Muscle of arm (tissue), 1 donor: ENCODE measurements at regions not wholly inside any gene's neighbourhood (a gene's known extent, or its start where the extent isn't known, plus 50 kb on each side); places are given as distances from the start of the nearest gene placed in this dataset.

ENCODE experiments used
- DNase-seq: peaks from one replicate; pipeline ENCODE4 v3.0.0-alpha.2; 2013

DNA sequence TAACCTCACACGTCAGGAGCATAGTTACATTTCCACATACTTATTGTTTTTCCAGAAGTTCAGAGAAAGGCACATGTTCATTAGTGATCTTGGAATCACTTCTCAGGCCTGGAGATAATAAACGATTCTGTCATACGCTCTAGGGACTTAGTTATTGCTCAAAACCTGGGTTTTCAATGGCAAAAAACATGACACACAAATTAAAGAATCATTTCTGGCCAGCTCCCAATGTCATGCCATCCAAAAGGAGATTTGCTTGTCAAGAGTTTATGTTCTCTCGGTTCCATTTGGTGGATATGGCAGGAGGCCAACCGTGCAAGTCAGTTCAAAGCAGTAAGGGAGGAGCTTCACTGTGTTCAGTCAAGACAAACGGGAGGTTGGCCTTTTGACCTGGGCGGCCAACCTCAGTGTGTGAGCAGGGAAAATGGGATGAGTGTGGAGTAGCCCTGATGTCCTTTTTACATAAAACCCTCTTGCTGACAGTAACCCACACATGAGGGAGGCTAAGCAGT lies 123.4 kb downstream of the NXNL2 start:
- no peak for DNase-seq

DNA sequence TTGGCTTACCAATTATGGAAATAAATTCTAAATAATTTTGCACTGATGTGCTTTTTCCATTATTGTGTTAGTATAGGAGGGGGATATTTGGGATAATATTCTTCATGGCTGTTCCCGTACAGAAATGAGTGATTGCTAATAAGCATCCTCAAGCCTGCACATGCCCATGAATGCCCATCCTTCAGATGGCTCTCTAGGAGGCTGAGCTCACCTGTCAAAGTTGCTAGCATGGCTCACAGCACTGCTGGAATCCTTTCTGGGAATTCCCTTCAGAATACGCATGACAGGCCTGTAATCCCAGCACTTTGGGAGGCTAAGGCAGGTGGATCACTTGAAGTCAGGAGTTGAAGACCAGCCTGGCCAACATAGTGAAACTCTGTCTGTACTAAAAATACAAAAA lies 124.1 kb downstream of the NXNL2 start:
- DNase-seq: no peak

DNA sequence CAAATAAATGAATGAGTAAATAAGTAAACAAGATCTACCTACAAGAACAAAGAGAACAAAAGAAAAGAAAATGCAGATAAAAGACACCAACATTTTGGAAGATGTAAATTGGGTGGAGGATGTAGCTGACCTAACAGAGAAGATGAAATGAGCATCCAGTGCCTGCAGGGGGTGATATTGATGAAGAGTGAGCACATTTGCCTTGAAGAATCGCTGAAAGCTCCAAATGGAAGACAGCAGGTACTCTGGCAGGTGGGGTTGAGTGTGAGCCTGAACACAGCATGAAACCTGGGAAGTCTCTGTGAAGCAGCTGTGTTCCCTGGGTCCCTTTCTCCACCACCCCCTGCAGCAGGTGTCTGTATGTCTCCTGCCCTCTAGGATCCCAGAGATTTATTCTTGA lies 125.6 kb downstream of the NXNL2 start:
- DNase-seq: no peak

DNA sequence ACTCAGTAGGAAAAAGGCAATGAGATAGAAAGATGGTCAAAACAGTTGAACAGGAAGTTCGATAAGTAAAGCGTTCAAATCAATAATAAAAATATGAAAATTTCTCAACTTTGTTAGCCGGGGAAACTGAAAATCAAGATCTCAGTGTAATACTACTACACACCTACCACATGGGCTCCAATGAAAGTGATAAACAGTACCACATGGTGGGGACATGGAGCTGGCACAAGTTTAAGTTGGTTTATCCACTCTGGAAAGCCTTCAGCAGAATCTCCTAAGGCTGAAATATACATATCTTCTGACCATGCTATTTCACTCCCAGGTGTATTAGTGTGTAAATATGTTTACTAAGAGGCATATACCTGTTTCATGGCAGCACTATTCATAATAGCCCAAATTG lies 126.8 kb downstream of the NXNL2 start:
- no peak for DNase-seq

DNA sequence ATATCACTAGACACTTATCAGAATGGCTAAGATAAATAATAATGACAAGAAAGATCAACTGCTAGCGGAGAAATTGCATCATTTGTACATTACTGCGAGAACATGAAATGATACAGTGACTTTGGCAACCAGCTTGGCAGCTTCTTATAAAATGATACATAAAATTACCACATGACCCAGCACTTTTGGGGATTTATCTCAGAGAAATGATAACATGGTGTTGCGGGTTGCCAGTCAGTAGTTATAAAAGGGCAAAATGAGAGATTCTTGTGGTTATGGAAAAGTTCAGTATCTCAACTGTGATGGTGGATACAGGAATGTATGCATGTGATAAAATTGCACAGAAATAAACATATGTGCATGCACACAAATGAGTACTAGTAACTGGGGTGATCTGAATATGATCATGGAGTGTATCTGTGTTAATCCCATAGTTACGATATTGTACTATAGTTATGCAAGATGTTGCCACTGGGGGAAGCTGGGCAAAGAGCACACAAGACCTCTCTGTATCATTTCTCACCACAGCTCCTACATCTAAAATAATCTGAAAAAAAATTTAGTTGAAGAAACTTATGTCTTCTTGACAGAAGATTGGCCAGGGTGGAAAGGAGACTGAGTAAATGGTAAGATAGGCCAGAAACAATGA lies 128.9 kb downstream of the NXNL2 start:
- no peak for DNase-seq

DNA sequence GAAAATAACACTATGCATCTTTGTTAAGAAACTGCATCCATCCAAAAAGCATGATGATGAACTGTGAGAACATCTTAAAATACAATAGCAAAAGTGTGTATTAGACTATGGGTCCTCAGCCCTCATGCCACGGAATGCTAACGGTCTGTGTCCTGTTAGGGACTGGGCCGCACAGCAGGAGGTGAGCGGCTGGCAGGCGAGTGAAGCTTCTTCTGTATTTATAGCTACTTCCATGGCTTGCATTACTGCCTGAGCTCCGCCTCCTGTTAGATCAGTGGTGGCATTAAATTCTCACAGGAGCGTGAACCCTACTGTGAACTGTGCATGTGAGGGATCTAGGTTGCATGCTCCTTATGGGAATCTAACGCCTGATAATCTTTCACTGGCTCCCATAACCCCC lies 129.8 kb downstream of the NXNL2 start:
- no peak for DNase-seq

DNA sequence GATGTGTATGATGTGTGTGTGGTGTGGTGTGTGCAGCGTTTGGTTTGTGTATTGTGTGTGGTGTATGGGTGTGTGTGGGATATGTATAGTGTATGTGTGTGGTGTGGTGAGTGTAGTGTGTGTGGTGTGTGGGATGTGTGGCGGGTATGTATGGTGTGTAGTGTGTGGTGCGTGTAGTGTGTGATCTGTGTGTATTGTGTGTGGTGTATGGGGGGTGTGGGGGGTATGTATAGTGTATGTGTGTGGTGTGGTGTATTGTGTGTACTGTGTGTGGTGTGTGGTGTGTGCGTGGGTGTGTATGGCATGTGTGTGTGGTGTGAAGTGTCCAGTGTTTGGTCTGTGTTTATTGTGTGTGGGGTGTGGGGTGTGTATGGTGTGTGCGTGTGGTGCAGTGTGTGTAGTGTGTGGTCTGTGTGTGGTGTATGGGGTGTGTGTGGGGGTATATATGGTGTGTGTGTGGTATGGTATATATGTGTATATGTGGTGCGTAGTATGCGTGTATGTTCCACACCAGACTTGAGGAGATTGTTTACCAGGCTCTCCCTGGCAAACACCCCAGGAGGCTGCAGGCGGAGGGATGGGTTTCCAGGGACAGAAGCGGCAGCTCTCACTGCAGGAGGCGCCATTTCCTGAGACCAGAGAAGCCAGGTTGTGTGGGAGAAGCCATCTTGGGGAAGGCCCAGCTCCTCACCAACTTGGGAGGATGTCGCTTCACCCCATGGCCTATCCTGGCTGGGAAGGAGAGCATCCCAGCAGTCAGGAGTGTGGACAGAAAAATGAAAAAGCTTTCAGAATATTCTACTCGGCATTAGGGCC lies 138.1 kb downstream of the NXNL2 start:
- DNase-seq: no peak

DNA sequence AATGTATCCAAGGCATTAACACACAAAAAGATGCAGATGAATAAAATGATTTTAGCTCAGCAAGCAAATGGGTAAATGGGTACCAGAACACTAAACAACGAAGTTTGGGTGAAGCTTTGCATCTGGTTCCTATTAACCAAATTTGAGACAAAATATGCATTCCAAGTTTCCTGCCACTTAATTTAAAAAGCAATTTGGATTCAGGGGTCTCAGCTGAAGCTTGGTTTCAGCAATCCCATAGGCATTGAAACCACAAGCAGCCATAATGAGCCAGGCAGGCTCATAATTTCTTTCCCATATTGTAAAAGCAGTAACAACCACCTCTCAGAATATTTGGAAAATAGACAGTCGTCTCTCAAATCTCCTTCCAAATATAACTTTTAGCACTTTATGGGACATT lies 138.9 kb downstream of the NXNL2 start:
- DNase-seq: no peak

DNA sequence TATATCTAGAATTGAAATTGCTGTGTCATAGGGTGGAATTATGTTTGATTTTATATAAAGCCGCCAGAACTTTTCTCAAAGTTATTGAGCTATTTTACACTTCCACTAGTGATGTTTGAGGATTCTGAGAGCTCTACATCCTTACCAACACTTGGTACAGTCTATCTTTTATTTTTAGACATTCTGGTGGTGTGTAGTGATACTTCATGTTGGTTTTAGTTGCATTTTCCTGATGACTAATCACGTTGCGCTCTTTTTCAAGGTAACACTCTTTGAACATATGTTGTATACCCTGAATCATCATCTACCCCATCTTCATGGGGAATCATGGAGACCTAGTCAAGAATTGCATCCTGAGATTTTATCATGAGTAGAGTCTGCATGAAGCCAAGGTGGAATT lies 141.7 kb downstream of the NXNL2 start:
- DNase-seq: no peak

DNA sequence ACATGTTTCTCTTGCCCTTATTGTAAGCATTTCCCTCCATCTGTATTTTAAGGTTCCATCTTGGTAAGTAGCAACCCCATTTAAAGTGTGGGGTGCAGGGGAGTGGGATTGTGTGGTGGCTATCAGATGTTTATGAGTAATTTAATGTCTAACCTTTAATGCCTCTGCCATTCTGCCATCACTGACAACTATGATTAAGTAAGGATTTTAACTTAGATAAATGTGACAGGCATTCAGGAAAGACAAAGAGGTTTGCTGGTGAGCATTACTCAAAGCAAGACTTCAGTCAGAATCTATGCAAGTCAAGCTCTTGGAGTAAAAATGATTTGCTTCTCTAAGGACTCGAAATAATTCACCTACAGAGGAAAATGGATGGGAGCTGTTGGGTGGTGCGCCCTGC lies 143.0 kb downstream of the NXNL2 start:
- DNase-seq: no peak

DNA sequence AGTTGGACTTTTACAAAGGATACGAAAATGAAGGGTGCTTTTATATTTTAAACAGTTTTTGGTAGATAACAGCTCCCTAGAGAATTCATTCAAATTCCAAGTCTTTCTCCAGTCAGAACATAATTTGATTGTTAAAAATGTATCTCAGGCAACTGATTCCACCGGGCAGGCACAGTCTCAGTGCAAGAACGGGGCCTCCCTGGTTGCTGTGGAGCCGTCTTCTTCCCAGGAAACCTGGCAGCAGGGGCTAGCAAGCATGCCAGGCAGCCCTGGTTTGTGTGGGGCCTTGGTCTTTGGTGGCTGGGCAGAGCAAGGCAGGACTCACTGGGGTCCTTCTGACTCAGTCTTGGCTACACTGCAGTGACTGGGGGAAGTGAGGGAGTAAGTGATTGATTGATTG lies 143.5 kb downstream of the NXNL2 start:
- DNase-seq: no peak

DNA sequence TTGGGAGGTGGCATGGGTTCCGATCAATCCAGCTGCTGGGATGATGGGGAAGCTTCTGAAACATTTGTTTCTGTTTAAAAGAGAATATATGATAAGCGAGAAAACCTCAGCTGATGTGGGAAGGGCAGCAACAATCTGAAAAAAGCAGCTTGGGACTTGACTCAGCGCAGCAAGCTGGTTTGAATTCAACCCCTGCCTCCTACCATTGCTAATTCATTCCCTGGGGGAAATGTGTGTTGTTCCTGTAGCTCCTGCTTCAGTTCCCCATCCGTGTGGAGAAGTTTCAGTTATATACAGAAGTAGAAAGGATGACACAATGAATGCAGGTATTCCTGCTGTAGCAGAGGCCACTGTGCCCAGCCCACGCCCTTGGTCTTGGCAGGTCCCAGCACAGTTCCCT lies 145.1 kb downstream of the NXNL2 start:
- DNase-seq: no peak

DNA sequence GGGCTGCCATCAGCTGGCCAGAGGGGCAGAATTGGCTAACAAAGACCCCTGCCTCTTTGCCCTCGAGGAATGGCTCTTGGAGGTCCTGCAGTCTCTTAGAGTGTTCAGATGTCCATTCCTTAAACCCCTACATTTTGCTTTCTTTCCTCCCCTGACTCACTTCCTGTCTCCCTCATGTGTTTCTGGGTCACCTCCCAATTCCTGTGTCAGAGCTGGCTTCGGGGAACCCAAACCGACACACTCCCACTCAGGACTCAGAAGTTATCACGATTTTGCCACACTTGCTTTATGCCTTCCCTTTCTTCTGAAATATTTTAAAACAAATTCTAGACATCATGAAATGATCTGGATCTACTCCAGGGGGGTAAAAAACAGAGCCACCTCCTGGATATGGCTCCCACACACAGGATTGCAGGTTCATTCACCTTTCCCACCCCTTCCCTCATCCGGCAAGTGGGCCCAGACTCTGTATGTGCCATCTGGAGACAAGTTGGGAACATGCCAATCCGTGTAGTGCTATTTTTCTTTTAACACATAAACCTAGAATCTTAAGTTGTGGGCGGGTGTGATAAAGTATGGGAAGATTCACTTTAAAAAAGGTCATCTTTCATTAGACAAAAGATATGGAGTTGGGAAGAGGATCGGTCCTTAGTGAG lies 145.7 kb downstream of the NXNL2 start:
- no peak for DNase-seq

DNA sequence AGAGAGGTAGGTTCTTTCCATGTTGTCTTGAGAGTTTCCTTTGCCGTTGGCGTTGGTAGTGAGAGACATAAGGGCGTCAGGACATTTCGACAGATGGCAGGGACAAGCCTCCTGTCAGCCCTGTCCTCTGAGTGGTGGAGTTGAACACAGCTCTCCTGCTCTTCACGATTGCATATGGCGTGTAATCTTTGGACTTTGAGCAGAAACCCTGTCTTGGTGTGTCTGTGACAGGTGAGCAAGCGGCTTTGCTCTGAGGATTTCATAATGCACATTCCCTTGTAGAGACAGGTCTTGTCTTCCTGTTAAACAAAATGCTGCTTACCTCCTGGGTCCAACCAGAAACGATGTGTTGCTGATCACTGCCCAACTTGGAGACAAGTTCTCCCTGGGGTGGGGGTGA lies 146.5 kb downstream of the NXNL2 start:
- DNase-seq: no peak

DNA sequence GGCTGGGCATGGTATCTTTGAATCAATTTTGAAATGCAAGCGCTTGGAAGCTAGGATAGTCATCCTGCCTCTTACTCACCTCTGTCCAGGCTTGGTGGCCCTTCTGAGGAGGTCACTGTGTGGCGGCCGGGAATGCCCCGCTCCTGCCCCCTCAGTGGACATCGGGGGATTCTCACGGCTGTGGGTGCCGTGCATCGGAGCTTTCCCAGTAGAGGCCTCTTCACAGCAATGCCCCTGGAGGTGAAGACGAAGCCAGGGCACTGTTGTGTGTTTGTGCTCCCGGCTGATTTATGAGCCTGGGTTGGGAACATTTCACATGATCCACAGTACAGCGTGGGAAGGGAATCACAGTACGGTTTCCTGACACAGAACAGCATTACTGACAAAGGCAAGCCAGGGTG lies 147.5 kb downstream of the NXNL2 start:
- no peak for DNase-seq

DNA sequence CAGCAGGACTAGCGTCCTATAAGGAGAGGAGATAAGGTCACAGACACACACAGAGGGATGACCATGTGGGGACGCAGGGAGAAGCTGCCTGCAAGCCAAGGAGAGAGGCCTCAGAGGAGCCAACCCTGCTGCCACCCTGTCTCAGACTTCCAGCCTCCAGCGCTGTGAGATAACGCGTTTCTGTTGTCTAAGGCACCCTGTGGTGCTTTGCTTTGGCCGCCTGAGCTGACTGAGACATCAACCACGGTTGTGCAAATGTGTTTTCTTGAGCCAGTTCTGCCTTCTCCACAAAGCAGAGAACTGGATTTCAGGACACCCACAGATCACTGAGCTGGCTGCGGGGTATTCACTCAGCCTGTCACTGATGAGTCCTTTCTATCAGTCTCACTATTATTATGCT lies 149.1 kb downstream of the NXNL2 start:
- no peak for DNase-seq

DNA sequence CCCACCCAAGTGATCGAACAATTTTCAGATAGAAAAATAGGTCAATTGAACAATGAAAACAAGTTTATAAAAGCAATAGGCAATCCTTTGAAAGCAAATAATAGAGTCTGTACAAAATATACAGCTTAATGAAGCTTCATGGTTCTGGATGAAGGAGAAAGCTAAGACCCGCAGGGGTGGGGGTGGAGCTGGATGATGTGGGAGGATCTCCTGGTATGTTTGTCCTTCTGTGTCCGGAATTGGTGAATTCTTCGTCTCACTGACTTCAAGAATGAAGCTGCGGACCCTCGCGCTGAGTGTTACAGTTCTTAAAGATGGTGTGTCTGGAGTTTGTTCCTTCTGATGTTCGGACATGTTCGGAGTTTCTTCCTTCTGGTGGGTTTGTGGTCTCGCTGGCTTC lies 149.9 kb downstream of the NXNL2 start:
- DNase-seq: no peak

DNA sequence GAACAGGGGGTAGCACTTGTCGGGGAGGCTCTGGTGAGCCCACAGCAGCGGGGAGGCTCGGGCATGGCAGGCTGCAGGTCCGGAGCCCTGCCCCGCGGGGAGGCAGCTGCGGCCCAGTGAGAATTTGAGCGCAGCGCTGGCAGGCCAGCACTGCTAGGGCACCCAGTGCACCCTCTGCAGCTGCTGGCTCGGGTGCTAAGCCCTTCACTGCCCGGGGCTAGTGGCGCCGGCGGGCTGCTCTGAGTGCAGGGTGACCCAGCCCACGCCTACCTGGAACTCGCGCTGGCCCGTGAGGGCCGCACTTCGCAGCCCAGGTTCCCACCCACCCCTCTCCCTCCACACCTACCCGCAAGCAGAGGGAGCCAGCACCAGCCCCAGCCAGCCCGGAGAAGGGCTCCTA lies 151.0 kb downstream of the NXNL2 start:
- DNase-seq: no peak

DNA sequence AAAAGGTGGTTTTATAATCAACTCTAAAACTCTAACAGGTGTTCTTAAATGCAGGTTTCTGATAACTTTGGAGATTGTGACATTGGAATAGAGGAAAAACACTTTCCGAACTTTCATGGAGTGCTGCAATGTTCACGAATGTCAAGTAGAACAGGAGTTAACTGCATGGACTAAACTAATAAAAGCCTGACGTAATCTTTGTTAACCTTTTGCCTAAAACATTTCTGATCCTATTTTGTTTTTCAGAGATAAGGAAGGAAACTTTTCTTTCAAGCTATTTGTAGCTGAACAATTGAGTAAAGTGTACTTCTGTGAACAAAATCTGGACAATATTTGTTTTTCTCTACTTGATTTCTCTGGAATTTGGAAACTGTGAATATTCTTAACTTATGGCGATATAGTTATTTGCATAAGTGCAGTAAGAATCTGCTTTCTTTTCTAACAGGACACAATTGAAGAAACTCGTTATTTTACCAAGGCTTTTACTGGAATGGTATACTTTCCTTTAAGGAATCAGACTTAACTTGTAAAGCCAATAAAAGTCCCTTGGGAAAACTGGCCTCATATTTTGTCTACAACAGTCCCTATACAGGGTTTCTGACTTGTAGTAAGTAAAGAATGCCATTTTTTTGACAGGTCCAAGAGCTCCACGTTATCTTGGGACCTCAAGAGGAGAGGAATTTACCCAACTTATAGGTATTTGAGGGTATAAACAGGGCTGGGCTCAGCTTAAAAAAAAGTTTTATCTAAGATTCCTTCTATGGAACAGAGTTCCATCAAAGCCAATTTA lies 154.7 kb downstream of the NXNL2 start:
- DNase-seq: no peak

DNA sequence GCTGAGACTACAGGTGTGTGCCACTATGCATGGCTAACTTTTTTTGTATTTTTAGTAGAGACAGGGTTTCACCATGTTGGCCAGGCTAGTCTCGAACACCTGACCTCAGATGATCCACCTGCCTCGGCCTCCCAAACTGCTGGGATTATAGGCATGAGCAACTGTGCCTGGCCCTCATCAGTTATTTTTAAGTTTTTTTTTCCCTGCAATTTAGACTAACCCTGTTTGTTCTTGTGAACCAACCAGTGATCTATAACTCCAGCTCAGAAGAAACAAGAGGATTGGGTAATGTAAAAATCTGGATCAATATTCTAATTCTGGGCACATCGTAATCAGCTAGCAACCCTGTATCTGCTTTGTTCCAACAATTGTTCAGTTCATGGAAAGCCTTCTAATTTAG lies 155.7 kb downstream of the NXNL2 start:
- DNase-seq: no peak

DNA sequence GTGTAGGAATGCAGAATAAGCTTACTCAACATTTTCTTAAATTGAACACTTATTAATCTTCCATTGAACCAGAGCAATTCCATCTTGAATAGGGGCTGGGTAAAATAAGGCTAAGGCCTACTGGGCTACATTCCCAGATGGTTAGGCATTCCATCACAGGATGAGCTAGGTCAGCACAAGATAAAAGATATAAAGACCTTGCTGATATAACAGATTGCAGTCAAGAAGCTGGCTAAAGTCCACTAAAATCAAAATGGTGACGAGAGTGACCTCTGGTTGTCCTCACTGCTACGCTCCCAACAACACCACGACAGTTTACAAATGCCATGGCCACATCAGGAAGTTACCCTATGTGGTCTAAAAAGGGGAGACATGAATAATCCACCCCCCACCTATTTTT lies 156.1 kb downstream of the NXNL2 start:
- DNase-seq: no peak

DNA sequence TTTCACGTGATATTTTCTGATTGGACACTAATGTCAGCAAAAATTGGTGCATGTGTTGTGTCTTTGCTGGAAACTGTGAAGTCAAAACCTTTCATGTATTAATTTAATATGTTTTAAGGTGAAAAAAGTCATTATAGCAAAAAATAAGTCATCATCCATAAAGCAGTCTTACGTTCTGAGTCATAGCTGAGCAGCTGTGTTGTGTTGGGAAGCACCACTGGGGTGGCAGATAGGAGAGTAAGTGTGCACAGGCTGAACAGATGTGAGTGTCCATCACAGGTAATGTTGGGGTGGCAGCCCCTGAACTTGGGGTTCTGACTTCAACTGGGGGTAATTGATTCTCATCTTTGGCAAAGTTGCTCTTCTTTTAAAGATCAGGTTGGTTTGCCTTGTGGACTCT lies 156.8 kb downstream of the NXNL2 start:
- DNase-seq: no peak
